GM12892 (cell line): ENCODE measurements at regions not wholly inside any gene's neighbourhood (a gene's known extent, or its start where the extent isn't known, plus 50 kb on each side); places are given as distances from the start of the nearest gene placed in this dataset.

Experiments used
- DNase-seq: peaks from one replicate; pipeline ENCODE4 v3.0.0; 2011; ENCODE audit not compliant: insufficient read length
- FAIRE-seq: peaks from 2 replicates; lab custom pipeline; 2011; peaks lifted over from hg19 to GRCh38; lab: Jason Lieb, UNC
- POLR2A ChIP-seq: IDR thresholded peaks from 2 replicates; pipeline ENCODE4 v1.6.1; 2011; ENCODE audit warnings: low read depth, low read length, control low read depth
- POLR2AphosphoS5 ChIP-seq: IDR thresholded peaks from 2 replicates; pipeline ENCODE4 v1.6.1; 2011; ENCODE audit warnings: low read depth, low read length, control low read depth
- TAF1 ChIP-seq: IDR thresholded peaks from 2 replicates; pipeline ENCODE4 v1.6.1; 2011; ENCODE audit warnings: low read depth, mild to moderate bottlenecking, control low read depth, low read length, borderline replicate concordance

GRCh38 chr12:34379142-34379541 is 356.8 kb downstream of the ALG10 start:
- FAIRE-seq (no peak), DNase-seq (no peak)
- TF ChIP-seq POLR2AphosphoS5, result no peak
- TF ChIP-seq TAF1, result no peak
- no peak for TF ChIP-seq POLR2A

DNA sequence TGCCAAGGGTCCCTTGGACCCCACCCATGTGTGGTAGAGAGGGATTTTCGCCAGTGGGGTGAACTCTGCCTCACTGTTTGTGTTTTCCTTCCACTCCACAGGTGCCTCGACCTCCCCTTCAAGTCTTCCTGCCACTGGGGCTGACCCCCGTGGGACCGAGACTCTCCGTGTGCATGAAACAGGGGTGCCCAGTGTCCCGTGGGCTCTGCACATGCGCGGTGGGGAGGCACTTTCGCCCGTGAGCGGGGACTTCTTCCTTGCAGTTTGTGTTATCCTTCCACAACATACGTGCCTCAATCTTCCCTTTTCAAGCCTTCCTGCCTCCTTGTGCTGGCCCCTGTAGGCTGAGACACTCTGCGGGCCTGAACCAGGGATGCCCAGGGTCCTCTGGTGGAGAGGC is 362.4 kb downstream of the ALG10 start:
- TF ChIP-seq TAF1 (no peak), POLR2A (no peak), POLR2AphosphoS5 (no peak)
- DNase-seq (no peak), FAIRE-seq (no peak)

DNA sequence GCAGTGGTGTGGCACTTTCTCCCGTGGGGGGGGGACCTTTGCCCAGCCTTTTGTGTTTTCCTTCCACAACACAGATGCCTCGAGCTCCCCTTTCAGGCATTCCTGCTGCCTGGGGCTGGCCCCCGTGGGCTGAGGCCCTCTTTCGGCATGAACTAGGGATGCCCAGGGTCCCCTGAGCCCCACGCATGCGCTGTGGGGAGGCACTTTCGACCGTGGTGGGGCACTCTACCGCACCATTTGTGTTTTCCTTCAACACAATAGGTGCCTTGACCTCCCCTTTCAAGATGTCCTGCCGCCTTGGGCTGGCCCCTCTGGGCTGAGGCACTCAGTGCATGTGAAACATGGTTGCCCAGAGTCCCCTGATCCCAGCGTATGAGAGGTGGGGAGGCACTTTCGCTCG is 363.7 kb downstream of the ALG10 start:
- FAIRE-seq (no peak), DNase-seq (no peak)
- TF ChIP-seq POLR2A (no peak), TAF1 (no peak), POLR2AphosphoS5 (no peak)

DNA sequence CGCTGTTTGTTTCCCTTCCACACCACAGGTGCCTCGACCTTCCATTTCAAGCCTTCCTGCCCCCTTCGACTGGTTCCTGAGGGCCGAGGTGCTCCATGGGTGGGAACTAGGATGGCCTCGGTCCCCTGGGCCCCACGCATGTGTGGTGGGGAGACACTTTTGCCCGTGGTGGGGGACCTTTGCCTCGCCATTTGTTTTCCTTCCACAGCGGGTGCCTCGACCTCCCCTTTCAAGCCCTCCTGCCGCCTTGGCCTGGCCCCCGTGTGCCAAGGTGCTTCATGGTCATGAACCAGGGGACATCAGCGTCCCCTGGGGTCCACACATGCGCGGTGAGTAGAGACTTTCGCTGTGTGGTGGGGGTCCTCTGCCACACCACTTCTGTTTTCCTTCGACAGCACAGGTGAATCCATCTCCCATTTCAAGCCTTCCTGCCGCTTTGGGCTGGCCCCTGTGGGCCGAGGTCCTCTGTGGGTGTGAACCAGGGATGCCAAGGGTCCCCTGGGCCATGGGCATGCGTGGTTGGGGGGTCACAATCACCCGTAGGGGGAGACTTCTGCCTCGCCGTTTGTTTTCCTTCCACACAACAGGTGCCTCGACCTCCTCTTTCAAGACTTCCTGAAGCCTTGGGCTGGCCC is 364.4 kb downstream of the ALG10 start:
- TF ChIP-seq TAF1, result no peak
- no peak for TF ChIP-seq POLR2A
- no peak for TF ChIP-seq POLR2AphosphoS5
- DNase-seq, result no peak
- no peak for FAIRE-seq

GRCh38 chr12:34387711-34388635 is 365.7 kb downstream of the ALG10 start:
- DNase-seq (no peak), FAIRE-seq (no peak)
- no peak for TF ChIP-seq POLR2A
- no peak for TF ChIP-seq POLR2AphosphoS5
- TF ChIP-seq TAF1, result no peak

DNA sequence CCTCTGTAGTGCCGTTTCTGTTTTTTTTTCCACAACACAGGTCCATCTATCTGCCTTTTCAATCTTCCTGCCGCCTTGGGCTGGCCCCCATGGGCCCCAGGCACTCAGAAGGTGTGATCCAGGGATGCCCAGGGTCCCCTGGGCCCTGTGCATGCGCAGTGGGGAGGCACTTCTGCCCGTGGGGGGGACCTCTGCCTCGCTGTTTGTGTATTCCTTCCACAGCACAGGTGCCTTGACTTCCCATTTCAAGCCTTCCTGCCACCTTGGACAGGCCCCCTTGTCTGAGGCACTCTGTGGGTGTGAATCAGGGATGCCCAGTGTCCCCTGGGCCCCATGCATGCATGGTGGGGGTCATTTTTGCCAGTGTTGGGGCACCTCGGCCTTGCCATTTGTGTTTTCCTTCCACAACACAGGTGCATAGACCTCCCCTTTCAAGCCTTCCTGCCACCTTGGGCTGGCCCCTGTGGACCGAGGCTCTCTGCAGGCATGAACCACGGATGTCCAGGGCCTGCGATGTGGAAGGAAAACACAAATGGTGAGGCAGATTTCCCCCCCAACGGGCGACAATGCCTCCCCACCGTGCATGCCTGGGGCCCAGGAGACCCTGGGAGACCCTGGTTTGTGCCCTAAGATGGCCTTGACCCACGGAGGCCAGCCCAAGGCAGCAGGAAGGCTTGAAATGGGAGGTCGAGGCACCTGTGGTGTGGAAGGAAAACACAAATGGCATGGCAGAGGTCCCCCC is 366.5 kb downstream of the ALG10 start:
- FAIRE-seq (no peak), DNase-seq (no peak)
- TF ChIP-seq TAF1 (no peak), POLR2AphosphoS5 (no peak), POLR2A (no peak)

DNA sequence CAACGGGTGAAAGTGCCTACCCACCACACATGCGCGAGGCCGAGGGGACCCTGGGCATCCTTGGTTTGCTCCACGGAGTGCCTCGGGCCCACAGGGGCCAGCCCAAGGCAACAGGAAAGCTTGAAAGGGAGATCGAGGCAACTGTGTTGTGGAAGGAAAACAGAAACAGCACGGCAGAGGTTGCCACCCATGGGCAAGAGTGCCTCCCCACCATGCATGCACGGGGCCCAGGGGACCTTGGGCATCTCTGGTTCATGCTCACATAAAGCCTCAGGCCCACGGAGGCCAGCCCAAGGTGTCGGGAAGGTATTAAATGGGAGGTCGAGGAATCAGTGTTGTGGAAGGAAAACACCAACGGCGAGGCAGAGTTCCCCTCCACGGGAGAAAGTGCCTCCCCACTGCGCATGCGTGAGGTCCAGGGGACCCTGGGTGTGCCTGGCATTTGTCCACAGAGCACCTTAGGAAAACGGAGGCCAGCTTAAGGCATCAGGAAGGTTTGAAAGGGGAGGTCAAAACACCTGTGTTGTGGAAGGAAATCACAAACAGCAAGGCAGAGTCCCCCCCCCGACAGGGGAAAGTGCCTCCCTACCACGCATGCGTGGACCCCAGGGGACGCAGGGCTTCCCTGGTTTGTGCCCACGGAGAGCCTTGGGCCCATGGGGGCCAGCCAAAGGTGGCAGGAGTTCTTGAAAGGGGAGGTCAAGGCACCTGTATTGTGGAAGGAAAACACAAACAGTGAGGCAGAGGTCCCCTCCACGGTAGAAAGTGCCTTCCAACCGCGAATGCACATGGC is 367.3 kb downstream of the ALG10 start:
- DNase-seq (no peak), FAIRE-seq (no peak)
- TF ChIP-seq TAF1 (no peak), POLR2AphosphoS5 (no peak), POLR2A (no peak)

GRCh38 chr12:34390171-34390841 is 368.0 kb downstream of the ALG10 start:
- DNase-seq, result no peak
- FAIRE-seq, result no peak
- TF ChIP-seq TAF1 (no peak), POLR2AphosphoS5 (no peak), POLR2A (no peak)

- no peak for FAIRE-seq
- DNase-seq, result no peak
Measured at GRCh38 chr12:34390846-34391700, 368.8 kb downstream of the ALG10 start.

More at GRCh38 chr12:34390846-34391700, 368.8 kb downstream of the ALG10 start:
- no peak for TF ChIP-seq POLR2AphosphoS5
- no peak for TF ChIP-seq POLR2A
- TF ChIP-seq TAF1, result no peak
